PC-9 (cell line): ENCODE measurements at regions not wholly inside any gene's neighbourhood (a gene's known extent, or its start where the extent isn't known, plus 50 kb on each side); places are given as distances from the start of the nearest gene placed in this dataset.

Source experiments
- BruUV-seq: library from RNA; stranded (reverse); fragments of 400-500 nt; replicated peaks from 2 replicates; lab custom pipeline; 2021; lab: Mats Ljungman, UMichigan
- CTCF ChIA-PET: fragments of 300-600 bp; sonication (Branson Sonifier 250); formaldehyde crosslinking; loops from one replicate; lab custom pipeline; 2022; ENCODE audit warnings: antibody characterized with exemption; lab: Charles Lee
- POLR2A ChIA-PET: fragments of 300-600 bp; sonication (Branson Sonifier 250); formaldehyde crosslinking; loops from one replicate; lab custom pipeline; 2022; ENCODE audit warnings: antibody characterized with exemption; ENCODE audit not compliant: unreplicated experiment; lab: Charles Lee
- DNase-seq, 2 experiments: peaks; one replicate each; pipeline versions ENCODE4 v3.0.0 to v3.0.0-alpha.2; 2015 to 2022; ENCODE audit warnings: mixed read lengths in 1 of 2
- H2AFZ ChIP-seq: fragments of 200-600 bp; sonication (generic); 2 replicates; pipeline ENCODE4 v1.8.1; 2017; ENCODE audit warnings: antibody characterized with exemption
- H3F3A ChIP-seq: fragments of 200-600 bp; sonication (generic); 2 replicates; pipeline ENCODE4 v1.8.1; 2017; ENCODE audit warnings: antibody characterized with exemption, mild to moderate bottlenecking, low read depth; ENCODE audit not compliant: insufficient read depth
- H3K27ac ChIP-seq: fragments of 200-600 bp; sonication (generic); 2 replicates; pipeline ENCODE4 v1.6.1; 2016; ENCODE audit warnings: mixed run types
- H3K27me3 ChIP-seq: fragments of 200-600 bp; sonication (generic); 2 replicates; pipeline ENCODE4 v1.6.1; 2016; ENCODE audit warnings: low read depth, mixed run types; ENCODE audit not compliant: insufficient read depth
- H3K36me3 ChIP-seq: fragments of 200-600 bp; sonication (generic); 2 replicates; pipeline ENCODE4 v1.6.1; 2016; ENCODE audit warnings: low read depth, mixed run types
- H3K4me1 ChIP-seq: fragments of 200-600 bp; sonication (generic); replicated peaks from 2 replicates; pipeline ENCODE4 v1.6.1; 2016; ENCODE audit warnings: mixed run types; ENCODE audit not compliant: insufficient read depth
- H3K4me2 ChIP-seq: fragments of 200-600 bp; sonication (generic); 2 replicates; pipeline ENCODE4 v1.6.1; 2017; ENCODE audit warnings: mixed run types
- H3K4me3 ChIP-seq: fragments of 200-600 bp; sonication (generic); 2 replicates; pipeline ENCODE4 v1.6.1; 2016; ENCODE audit warnings: mixed run types
- H3K79me2 ChIP-seq: fragments of 200-600 bp; sonication (generic); 2 replicates; pipeline ENCODE4 v1.6.1; 2017; ENCODE audit warnings: low read depth, mixed run types
- H3K9me2 ChIP-seq: fragments of 200-600 bp; sonication (generic); 2 replicates; pipeline ENCODE4 v1.8.1; 2017; ENCODE audit warnings: mild to moderate bottlenecking; ENCODE audit not compliant: insufficient read depth
- H3K9me3 ChIP-seq: fragments of 200-600 bp; sonication (generic); 2 replicates; pipeline ENCODE4 v1.8.1; 2016; ENCODE audit warnings: low read depth; ENCODE audit not compliant: insufficient read depth
- H4K20me1 ChIP-seq: fragments of 200-600 bp; sonication (generic); 2 replicates; pipeline ENCODE4 v1.8.1; 2017; ENCODE audit not compliant: insufficient read depth
- EZH2 ChIP-seq: fragments of 200-600 bp; sonication (generic); IDR thresholded peaks from 2 replicates; pipeline ENCODE4 v1.8.0; 2017; ENCODE audit warnings: antibody characterized with exemption, low read depth
- intact Hi-C: fragments of 100-400 bp; cut with micrococcal nuclease; formaldehyde crosslinking; loops from one replicate; pipeline ENCODE4 v1.10.0; 2022; ENCODE audit not compliant: unreplicated experiment
- TF ChIP-seq, protein P1 (sequence below): fragments of 200-600 bp; sonication (generic); conservative IDR thresholded peaks from 2 replicates; pipeline ENCODE4 v1.6.1; 2017; ENCODE audit warnings: mixed run types, antibody characterized with exemption, mild to moderate bottlenecking, moderate library complexity

DNA sequence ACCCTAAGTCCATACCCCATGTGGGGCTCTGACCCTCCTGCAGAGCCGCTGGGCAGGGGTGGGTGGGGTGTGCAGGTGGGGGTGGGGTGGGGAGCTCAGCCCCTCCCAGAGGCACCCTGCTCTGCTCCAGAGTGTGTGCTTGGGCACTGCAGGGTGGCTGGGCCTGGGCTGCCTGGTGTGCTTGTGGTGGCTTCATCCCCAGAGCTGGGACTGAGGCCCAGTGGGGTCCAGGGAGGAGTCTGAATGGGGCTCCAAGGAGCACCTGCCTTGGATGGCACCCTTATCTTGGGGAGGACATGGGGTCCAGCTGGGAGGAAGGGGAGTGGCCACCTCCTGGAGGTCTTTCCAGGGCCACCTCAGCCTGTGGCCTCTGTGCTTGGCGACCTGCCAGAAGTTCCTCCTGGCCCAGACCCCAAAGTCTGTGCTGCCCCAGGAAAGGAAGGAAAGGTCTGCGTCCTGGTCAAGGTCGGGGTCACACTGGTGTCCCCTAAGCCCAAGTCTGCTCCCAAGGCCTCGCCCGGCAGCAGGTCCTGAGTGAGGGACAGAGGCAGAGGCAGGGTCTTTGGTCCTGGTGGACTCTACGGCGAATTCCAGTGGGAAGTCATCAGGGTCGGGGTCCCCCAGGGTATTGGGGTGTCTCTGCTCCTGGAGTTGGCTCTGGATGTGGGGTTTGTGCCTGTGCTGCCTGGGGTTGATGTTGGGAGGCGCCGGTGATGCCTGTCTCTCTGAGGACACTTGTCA, 373.4 kb downstream of the TMEM121 start:
- DNase-seq: no peak
- Histone ChIP-seq H3K4me1 (no peaks in the 10 kb centered on the region), H3K27ac (no peak overlapping the region), H4K20me1 (0 out of 2 replicates have a peak, but pooled peaks cover 3% of the 10 kb centered on the region), H3K4me2 (no peak overlapping the region), H3K27me3 (peaks cover 54% of the 10 kb centered on the region), H3F3A (no peaks in the 10 kb centered on the region), H3K9me3 (no peaks in the 10 kb centered on the region), H3K4me3 (no peak overlapping the region), H3K9me2 (no peaks in the 10 kb centered on the region), H3K79me2 (no peaks in the 10 kb centered on the region), H2AFZ (no peak overlapping the region), H3K36me3 (no peaks in the 10 kb centered on the region)
- no TSS peak for BruUV-seq
- POLR2A ChIA-PET: no interaction called here
- intact Hi-C loops: no loop called here
- CTCF ChIA-PET: no interaction called here
- TF ChIP-seq, protein P1, sequence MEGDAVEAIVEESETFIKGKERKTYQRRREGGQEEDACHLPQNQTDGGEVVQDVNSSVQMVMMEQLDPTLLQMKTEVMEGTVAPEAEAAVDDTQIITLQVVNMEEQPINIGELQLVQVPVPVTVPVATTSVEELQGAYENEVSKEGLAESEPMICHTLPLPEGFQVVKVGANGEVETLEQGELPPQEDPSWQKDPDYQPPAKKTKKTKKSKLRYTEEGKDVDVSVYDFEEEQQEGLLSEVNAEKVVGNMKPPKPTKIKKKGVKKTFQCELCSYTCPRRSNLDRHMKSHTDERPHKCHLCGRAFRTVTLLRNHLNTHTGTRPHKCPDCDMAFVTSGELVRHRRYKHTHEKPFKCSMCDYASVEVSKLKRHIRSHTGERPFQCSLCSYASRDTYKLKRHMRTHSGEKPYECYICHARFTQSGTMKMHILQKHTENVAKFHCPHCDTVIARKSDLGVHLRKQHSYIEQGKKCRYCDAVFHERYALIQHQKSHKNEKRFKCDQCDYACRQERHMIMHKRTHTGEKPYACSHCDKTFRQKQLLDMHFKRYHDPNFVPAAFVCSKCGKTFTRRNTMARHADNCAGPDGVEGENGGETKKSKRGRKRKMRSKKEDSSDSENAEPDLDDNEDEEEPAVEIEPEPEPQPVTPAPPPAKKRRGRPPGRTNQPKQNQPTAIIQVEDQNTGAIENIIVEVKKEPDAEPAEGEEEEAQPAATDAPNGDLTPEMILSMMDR: no peak
- TF ChIP-seq EZH2: no peak

DNA sequence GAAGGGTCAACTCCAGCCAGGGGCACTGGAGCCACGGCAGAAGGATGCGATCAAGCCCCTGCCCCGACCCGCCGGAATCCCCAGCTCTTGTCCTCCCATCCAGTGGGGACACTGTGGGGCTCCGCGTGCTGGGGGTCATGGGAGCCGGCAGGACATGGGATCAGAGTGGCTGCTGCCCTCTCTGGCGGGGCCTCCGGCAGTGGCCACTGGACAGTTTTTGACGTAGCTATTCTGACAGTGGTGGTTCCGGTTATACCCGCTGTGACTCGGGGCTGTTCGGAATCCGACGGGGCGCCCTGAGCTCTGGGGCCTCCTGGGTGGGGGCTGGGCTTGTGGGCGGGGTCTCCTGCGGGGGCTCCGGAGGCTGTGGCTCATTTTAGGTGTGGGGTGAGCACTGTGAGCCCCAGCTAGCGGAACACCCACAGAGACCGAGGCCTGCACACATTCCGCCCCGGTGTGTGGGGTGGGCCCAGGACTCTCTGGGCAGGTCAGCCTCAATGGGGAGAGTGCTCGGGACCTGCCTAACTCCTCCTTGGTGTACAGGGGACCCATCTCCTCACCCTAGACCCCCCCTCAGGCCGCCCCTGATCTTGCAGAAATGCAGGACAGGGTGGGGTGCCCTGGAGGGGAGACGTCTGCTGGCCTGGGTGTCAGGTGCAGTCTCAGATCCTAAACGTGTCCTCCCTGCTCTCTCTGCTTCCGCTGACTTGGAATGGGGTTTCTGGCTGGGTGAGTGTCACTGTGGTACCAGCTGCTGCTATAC, 374.2 kb downstream of the TMEM121 start:
- POLR2A ChIA-PET: no interaction called here
- no peaks in the 10 kb centered on the region for H3K9me2 ChIP-seq
- H3K4me2 ChIP-seq: no peak overlapping the region
- H3K36me3 ChIP-seq: no peaks in the 10 kb centered on the region
- no peaks in the 10 kb centered on the region for H3F3A ChIP-seq
- H2AFZ ChIP-seq: no peak overlapping the region
- no peaks in the 10 kb centered on the region for H3K4me1 ChIP-seq
- TF ChIP-seq EZH2: no peak
- TF ChIP-seq, protein P1: no peak
- H3K4me3 ChIP-seq: no peak overlapping the region
- CTCF ChIA-PET: no interaction called here
- H4K20me1 ChIP-seq: 0 out of 2 replicates have a peak, but pooled peaks cover 3% of the 10 kb centered on the region
- no peaks in the 10 kb centered on the region for H3K9me3 ChIP-seq
- no peak overlapping the region for H3K27ac ChIP-seq
- no peaks in the 10 kb centered on the region for H3K79me2 ChIP-seq
- DNase-seq: no peak
- H3K27me3 ChIP-seq: peaks cover 59% of the 10 kb centered on the region
- intact Hi-C loops: no loop called here
- no TSS peak for BruUV-seq

DNA sequence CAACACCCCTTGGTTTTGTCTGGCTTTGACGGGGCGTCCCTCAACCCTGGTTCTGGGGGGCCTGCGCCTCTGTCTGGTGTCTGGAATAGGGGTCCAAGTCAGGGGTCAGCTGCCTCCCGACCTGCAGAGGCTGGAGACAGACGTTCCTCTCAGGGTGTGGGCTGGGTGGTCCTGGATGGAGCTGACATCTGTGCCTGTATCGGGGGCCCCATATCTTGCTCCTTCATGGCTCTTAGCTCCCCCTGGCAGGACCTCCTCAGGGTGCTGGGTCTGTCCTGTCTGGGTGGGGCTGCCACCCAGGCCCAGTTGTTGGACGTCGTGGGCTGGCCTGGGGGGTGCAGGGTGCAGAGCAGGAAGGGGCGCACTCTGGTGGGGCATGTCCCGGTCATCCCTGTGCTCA, 374.8 kb downstream of the TMEM121 start:
- ChIA-PET POLR2A (no interaction called here), CTCF (no interaction called here)
- Histone ChIP-seq H3K36me3 (no peaks in the 10 kb centered on the region), H3K4me1 (no peaks in the 10 kb centered on the region), H3K4me2 (no peak overlapping the region), H3F3A (no peaks in the 10 kb centered on the region), H3K9me2 (no peaks in the 10 kb centered on the region), H3K79me2 (no peaks in the 10 kb centered on the region), H4K20me1 (0 out of 2 replicates have a peak, but pooled peaks cover 3% of the 10 kb centered on the region), H3K4me3 (no peak overlapping the region), H3K27me3 (peaks cover 65% of the 10 kb centered on the region), H3K27ac (no peak overlapping the region), H2AFZ (no peak overlapping the region), H3K9me3 (no peaks in the 10 kb centered on the region)
- BruUV-seq: no TSS peak
- DNase-seq: no peak
- no peak for TF ChIP-seq EZH2
- TF ChIP-seq, protein P1: no peak
- intact Hi-C loops: no loop called here
